ENCODE measurements at regions not wholly inside any gene's neighbourhood (a gene's known extent, or its start where the extent isn't known, plus 50 kb on each side); places are given as distances from the start of the nearest gene placed in this dataset.

DNA sequence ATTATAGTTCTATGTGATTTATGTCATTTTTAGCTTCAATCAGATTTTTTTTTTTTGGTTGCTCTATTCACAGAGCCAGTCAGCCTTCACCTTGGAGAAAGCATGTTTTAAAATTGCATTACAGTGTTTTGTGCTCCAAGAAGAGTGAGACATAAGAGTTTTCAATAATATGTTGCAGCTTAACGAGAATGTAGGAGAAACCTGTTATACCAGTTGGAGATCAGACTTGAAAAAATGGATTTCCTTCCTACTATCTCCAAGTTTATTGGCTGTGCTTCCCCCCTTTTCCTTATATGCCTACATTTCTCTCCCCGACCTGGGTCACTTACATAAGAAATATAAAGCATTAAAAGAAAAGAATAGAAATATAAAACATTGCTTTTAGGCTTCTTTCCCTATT is 123.9 kb upstream of the ARGLU1 start:
- TF ChIP-seq, protein P1, sequence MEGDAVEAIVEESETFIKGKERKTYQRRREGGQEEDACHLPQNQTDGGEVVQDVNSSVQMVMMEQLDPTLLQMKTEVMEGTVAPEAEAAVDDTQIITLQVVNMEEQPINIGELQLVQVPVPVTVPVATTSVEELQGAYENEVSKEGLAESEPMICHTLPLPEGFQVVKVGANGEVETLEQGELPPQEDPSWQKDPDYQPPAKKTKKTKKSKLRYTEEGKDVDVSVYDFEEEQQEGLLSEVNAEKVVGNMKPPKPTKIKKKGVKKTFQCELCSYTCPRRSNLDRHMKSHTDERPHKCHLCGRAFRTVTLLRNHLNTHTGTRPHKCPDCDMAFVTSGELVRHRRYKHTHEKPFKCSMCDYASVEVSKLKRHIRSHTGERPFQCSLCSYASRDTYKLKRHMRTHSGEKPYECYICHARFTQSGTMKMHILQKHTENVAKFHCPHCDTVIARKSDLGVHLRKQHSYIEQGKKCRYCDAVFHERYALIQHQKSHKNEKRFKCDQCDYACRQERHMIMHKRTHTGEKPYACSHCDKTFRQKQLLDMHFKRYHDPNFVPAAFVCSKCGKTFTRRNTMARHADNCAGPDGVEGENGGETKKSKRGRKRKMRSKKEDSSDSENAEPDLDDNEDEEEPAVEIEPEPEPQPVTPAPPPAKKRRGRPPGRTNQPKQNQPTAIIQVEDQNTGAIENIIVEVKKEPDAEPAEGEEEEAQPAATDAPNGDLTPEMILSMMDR (conservative IDR thresholded peaks at IDR 0.05) = no peak
- no peak for TF ChIP-seq EZH2 (IDR thresholded peaks at IDR 0.05; ENCODE audit: low read depth)
